Glomerular visceral epithelial cell (primary cell): ENCODE measurements at regions not wholly inside any gene's neighbourhood (a gene's known extent, or its start where the extent isn't known, plus 50 kb on each side); places are given as distances from the start of the nearest gene placed in this dataset.
"Not testable (repeated sequence)": the region's sequence is repeated elsewhere in the genome, so short reads cannot be mapped to it uniquely, and the experiment has no call there.

Experiments
- DNase-seq: peaks from one replicate; pipeline ENCODE4 v3.0.0-alpha.2; 2016; ENCODE audit errors: extremely low spot score

DNA sequence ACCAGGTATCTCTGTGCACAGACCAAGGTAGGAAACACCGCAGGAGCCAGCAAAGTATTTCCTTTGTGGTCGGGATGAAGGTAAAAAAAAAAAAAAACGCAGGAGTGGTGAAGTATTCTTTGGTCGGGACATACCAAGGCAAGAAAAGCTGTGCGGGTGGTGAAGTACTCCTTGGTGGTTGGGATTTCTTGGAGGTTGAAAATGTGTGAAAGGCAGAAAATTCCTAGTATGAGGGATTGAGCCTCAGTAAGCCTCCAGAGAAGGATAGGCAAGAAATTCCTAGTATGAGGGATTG lies 802.6 kb downstream of the PLA2G4A start:
- no peak for DNase-seq

DNA sequence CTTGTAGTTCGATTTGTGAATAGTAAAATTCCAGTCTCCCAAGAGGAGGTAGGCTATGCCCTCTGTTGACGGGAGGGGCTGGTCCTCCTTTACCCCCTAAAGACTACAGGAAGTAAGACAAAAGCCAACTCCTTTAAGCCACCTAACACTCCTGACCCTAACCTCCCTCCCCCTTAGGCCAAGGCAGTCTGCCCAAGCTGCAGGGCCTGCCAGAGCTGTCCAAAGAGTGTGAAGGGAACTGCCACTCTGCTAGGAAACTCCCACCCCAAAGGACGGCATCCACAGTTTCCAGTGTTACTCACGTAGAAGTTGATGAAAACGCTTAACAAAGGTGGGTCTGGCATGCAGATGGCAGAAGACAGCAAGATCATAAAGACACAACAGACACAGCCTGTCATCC lies 803.2 kb downstream of the PLA2G4A start:
- no peak for DNase-seq

DNA sequence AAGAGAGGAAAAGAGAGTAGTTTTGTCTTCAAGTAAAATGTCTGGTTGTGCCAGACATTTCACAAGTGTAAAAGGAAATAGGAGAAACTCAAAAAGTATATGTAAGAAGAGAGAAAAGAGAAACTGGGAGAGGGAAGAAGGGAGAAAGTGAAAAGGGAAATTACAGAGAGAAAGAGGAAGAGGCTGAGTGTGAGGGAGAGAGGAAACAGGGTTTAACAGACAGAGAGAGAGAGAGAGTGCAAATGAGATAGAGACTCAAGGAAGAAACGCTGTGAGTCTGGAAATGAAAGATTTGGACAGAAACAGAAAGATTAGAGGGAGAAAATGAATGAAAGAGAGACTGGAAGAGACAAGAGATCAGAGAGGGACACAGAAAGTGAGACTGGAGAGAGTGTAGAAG lies 806.2 kb downstream of the PLA2G4A start:
- no peak for DNase-seq

DNA sequence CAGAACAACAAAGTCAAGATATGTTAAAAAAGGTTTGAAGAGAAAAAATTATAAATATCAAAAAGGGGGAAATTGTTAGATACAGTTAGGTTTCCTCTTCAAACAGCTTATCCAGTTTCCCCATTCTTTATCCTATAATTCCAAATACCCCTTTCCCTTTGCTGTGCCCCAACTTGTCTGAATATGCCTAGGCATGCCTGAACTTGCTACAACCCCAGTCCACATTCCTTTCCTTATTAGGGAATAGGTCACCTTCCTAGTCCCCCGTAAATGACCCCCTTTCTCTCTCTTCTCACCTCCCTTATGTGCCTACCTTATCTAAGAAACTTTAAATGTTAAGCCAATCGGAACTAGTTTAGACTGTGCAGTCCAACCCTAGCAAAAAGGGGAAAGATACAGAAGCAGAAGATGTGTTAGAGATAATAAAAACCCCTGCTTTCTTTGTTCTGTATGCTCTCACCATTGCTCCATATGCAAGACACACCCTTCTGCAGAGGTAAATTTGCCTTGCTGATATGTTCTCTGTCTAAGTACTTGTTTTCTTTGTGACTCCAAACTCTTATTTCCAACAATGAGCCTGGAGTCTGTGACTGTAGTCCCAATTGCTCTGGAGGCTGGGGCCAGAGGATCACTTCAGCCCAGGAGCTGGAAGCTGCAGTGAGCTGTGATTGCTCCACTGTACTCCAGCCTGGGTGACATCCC lies 810.1 kb downstream of the PLA2G4A start:
- no peak for DNase-seq

DNA sequence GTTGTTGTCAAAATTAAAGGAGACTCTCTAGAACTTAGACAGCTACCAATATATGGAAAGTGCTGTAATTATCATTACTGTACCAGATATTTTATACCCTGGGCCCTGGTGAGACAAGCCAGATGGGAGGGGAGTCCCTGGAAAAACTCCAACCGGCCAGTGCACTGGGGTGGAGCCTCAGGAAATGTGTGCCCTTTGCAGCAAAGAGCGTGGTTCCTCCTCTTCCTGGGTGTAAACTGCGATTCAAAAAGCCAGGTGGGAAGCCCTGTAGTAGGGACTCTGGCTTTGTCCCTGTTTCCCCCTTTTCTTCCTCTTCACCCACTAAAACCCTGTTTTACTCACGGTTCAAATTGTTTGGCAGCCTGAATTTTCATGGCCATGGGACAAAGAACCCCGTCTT lies 812.3 kb downstream of the PLA2G4A start:
- DNase-seq = no peak

DNA sequence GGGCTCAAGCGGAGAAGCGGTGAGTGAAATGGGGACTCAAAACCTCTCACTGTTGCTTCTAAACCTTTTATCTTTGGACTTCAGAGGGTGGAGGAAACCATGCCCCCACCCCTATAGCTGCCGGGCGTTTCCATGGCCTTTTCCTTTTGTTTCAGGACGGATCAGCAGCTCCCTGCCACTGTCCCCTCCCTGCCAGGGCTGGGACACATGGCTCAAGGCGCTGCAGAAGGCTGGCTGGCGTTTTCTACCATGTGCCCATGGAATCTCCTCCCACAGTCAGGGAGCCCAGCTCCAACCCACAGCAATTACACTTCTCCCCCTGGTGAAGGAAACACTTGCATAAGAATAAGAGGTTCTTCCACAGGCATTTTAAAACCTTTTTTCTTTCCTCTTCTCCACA lies 812.7 kb downstream of the PLA2G4A start:
- no peak for DNase-seq

DNA sequence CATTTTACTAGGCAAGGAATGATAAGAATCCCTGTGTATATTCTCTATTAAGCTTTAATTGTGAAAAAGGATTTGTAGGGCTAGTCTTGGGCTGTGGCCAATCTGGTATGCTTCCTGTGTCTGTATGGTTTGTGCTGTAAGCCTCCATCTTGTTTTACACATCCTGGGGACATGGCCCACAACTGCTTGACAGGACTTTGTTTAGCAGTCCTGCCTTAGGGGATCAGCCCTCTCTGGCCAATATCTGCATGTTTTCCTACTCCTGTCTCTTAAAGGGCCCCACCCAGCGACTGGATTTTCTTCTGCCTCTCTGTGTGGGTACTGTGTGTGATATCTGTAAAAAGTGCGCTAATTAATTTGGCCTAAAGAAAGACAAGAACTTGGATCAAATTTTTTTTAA lies 813.2 kb downstream of the PLA2G4A start:
- DNase-seq = no peak

DNA sequence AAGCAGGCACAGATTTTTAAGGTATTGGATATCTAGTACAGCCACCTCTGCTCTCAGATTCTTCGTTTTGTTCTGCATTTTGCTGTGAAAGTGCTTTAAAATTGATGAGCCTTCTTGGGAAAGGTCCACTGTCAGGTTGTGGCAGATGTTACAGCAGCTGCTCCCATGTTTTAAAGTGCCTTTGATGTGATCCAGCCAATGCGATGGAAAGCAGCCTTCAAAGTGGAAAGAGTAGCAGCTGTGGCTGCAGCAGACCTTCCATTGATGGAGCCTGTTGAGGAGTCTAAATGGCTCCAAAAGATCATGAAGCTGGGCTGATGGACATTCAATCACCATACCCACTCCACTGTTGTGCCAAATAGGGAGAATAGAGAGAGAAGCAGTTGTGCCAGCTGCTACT lies 816.9 kb downstream of the PLA2G4A start:
- DNase-seq = no peak

DNA sequence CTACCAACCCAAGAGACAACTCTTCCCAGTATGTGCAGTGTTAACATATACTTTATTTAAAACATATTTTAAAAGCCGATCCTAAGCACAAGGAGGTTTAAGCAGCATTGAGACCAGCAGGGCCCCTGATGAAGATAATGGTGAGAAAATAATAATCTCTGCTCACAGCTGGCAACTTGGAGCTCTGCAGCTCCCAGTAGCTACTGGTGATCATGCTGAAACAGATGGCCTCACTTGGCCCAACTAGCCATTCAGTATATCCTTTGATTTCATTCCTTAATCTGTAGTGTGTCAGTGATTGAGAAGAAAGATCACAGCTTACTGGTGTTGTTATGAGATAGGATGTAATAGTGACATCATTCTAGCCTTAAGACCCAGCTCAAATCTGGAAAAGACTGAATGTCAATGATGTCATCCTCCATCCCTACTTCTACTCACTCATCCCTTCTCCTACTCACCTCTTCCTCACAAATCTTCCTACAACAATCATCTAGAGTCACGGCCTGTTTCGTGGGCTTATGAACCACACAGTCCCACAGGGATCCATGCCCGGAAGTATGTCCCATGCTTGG lies 817.9 kb downstream of the PLA2G4A start:
- DNase-seq = no peak

DNA sequence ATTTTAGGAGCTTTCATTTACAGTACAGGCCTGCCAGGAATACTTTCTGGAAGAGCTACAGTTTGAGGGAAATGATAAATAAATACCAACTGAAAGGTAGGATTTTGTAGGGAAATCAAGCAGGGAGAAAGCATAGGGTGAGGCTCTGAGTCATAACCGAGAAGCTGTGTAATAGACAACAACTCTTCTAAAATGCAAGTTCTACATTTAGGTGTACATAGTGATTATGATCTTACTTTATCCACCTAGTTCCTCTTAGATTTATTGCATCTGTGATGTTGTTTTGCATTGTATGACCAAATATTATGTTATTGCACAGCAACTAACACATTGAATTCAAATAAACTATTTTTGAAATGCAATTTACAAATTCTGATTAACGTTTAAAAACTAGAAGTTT lies 819.3 kb downstream of the PLA2G4A start:
- no peak for DNase-seq

DNA sequence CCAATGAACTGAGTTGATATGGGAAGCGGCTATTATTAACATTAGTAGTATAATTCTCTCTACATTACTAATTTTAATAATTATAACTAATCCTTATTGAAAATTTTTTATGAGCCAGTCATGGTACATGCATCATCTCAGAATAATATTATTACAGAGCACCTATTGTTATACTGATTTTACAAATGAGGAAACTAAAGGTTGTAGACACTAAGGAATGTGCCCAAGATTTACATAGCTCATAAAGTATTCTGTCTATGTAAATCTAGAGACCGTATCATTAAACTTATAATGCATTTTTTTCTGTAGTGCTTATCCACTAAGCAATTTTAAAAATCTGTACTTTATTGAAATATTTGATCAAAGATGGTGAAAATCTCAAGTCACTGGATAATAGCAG lies 825.9 kb downstream of the PLA2G4A start:
- DNase-seq = no peak

DNA sequence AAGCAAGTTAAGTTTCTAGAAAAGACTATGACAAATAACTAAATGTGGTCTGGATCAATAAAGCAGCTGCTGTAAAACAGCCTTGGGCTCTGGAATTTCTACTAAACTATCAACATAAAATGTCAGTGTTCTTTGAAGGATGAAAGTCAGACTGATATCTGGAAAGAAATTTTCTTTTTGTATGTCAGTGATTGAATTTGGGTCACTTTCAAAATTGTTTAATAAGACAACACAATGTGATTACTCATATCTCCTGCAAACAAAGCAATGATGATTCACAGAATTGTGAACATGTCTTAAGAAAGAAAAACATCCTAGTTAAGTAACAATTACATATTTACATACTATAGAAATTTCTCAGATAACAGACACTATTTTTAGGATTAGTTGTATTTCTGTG lies 826.4 kb downstream of the PLA2G4A start:
- DNase-seq = no peak

DNA sequence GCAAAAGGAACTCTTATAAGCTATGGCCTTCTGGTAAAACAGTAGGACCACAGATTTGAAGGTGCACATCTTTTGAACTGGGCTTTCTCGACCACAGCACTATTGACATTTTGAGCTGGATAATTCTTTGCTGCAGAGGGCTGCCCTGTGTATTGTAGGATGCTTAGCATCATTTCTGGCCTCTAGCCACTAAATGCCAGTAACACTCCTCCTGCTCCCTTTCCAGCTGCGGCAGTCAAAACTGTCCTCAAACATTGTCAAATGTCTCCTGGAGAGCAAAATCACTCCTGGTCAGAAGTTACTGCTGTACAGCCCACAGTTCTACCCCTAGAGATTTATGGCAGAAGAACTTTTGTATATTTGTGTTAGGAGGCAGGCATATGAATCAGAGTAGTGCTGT lies 836.7 kb downstream of the PLA2G4A start:
- no peak for DNase-seq

DNA sequence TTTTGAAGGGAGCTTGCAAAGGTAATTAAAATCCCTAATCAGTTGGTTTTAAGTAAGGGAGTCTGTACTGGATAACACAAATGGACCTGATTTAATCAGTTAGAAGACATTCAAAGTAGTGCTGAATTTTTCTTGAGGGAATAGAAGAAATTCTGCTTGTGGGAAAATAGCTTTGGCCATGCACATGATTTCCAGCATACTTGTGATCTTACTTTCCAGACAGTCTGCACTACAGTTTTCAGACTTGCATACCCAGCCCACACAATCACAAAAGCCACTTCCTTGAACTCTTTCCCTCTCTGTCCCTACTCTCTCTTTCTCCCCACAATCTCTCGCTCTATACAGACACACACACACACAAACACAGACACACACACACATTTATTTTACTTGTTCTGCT lies 852.1 kb downstream of the PLA2G4A start:
- no peak for DNase-seq

DNA sequence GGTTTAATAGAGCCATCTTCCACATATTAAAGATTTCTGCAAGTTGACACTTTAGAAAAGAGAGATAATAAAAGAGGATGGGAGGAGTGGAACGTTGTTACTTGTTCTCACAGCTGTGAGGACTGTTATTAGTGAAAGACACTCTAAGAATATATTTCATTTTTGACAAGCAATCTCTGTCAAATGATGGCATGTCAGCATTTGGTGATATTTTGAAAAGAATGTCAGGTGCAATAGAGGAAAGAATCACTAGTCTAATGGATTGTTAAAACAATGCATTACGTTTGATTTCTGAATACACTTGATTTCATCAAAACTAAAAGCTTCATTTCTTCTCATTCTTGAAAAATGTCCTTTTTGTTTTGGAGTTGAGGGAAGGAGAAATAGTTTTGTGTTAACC lies 853.4 kb downstream of the PLA2G4A start:
- DNase-seq = no peak

DNA sequence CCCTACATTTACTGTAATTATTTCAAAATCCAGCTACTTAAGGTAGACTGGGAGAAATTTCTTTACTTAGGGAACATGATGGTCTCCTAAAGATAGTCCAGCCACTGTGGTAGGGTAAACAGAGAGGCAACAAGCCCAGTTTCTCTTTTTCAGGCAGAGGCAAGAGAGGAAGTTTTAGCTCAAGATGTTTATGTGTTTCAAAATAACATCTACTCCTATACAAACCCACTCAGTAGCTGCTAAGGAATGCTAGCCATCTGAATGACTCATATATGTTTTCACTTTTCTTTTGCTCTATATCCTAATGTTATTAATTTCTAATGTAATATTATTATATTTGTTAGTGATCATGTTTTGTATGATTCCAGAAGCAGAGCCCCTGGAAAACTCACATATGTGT lies 856.6 kb downstream of the PLA2G4A start:
- peak; percentile 15 for DNase-seq

DNA sequence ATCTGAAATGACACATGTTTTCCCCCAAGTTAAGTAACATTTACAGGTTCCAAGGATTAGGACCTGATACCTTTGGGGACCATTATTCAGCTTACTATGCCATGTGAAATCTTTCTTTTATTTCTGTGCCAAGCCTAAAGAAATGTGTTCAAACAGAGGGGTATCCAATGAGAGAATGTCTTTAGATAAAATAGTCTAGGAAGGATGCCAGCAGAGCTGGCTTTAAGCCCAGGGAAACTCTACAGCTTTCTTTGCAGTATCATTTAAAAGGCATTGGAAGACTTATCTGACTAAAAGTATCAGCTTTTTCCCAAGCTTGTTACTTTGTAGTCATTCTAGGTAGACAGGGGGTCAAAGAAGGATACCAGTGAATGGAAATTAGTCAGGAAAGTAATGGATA lies 860.4 kb downstream of the PLA2G4A start:
- DNase-seq = peak; percentile 22

DNA sequence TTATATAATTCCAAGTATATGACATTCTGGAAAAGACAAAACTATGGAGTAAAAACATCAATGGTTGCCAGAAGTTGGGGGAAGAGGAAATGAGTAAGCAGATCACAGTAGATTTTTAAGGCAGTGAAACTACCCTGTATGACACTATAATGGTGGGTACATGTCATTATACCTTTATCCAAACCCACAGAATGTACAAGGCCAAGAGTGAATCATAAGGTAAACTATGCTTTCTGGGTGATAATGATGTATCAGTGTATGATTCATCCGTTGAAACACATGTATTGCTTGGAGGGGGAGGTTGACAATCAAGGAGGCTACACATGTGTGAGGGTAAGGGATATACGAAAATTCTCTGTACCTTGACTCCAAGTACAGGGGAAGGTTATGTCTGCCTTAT lies 862.7 kb downstream of the PLA2G4A start:
- DNase-seq = peak; percentile 84

DNA sequence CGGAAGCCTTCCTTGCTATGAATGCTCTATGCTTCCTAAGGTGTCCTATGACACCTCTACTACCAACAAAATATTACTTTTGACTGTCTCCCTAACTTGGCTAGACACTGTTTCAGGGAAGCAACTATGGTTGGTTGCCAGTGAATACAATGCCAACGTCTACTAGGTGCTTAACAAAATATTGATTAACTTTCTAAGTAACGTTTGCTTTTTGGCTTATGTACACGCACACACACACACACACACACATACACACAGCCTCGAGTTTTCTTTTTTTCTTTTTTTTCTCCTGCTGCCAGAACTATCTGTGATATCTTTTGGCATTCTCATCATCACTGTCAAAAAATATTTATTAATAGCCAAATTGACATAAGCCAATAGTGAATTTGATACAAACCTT lies 864.0 kb downstream of the PLA2G4A start:
- DNase-seq = no peak

DNA sequence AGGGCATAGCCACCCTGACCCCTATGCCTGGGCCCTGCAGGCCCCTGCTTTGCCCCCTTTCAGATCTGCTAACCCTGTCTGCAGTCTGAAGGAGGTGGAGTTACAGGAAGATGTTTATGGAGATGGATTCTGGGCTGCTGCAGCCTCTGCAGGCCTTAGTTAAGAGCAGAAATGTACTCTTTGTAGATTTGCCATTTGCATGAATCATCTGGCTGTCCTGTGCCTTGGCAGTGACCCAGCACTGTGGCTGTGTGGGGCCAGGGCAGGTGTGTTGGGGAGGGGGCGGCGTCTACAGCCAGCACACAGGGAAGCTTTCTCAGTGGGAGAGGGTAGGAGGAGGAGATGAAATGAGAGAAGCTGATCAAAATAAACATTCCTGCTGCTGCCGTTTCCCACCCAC lies 867.3 kb downstream of the PLA2G4A start:
- peak; percentile 65 for DNase-seq

DNA sequence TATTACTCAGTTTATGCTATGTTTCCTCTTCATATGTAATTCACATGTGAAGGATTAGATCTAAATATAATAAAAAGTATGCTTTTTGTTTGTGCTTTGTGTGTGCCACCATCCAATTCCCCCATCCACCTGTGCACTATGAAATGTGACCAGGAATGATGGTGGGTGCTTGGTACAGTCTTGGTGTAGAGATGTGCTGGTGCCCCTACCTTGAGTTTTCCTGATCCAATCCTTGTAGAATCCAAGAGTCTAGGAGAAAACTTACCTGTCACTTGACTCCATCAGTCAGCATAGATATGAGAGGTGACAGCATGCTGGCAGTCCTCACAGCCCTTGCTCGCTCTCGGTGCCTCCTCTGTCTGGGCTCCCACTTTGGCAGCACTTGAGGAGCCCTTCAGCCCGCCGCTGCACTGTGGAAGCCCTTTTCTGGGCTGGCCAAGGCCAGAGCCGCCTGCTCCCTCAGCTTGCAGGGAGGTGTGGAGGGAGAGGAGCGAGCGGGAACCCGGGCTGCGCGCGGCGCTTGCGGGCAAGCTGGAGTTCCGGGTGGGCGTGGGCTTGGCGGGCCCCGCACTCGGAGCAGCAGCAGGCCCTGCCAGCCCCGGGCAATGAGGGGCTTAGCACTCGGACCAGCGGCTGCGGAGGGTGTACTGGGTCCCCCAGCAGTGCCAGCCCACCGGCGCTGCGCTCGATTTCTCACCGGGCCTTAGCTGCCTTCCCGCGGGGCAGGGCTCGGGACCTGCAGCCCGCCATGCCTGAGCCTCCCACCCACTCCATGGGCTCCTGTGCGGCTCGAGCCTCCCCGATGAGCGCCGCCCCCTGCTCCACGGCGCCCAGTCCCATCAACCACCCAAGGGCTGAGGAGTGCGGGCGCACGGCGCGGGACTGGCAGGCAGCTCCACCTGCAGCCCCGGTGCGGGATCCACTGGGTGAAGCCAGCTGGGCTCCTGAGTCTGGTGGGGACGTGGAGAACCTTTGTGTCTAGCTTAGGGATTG lies 874.7 kb downstream of the PLA2G4A start:
- not testable (repeated sequence) for DNase-seq

DNA sequence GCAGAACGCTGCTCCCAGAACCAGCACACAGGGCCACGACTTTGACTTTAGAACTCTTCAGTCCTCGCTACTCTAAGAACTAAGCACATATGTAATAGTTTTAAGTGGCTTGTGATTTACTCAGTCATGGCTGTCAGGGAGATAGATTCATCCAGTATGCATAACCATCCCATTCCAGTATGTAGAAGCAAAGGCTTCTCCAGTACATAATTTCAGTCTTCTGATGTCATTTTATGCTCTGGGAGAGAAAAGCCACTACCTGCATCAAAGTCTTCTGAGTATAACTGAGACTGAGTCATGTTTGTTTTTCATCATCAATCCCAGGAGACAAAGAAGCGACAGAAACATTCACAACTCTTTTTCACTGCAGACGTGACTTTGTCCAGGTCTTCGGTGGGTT lies 885.7 kb downstream of the PLA2G4A start:
- DNase-seq = no peak

DNA sequence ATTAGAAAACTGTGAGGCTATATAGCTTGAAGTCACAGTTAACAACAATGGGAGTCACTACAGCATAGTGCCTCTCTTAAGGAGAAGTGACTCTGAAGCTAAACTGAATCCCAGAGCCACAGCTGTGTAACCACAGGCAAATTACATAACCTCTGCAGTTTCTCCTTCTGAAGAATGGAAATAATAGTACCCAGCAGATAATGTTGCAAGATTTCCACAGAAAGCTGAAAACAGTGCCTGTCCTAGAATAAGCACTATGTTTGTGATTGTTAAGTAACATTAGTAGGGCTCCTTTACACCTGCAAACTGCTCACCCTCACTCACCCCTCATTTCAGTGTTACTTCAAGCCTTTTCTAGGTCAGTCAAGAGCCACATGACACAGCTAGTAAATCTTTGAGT lies 886.7 kb downstream of the PLA2G4A start:
- DNase-seq = no peak
